Activated CD4-positive, CD25-positive, alpha-beta regulatory T cell treated with anti-CD3 and anti-CD28 coated beads, Interleukin-2, amount 50 U/mL, for 24 hours (primary cell): ENCODE measurements at regions not wholly inside any gene's neighbourhood (a gene's known extent, or its start where the extent isn't known, plus 50 kb on each side); places are given as distances from the start of the nearest gene placed in this dataset.
"Not testable (repeated sequence)": the region's sequence is repeated elsewhere in the genome, so short reads cannot be mapped to it uniquely, and the experiment has no call there.

Experiments
- ATAC-seq, 2 donors: fragments of 150-1000 bp; cut with Tn5 transposase; one replicate each; pipeline ENCODE4 v1.10.0; 2021; ENCODE audit warnings: mild to moderate bottlenecking in 1 of 2, moderate library complexity in 1 of 2

DNA sequence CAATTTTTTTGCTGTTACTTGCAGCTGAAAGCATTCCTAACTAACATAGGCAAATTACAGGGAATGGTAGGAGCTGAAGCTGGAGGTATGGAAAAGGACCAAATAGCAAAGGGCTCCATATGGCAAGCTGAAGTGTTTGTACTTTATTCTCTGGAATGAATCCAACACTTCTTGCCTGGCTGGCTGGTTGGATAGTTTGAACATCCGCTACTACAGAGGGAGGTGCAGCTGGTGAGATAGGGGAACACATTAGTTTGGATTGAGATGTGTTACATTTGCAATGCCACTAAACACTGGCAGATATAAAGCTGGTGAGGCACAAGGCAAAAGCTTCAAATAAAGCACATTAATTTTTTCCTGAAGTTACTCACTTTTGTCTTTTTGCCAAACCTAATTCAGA is 291.5 kb downstream of the SP3 start:
- ATAC-seq = no peak

DNA sequence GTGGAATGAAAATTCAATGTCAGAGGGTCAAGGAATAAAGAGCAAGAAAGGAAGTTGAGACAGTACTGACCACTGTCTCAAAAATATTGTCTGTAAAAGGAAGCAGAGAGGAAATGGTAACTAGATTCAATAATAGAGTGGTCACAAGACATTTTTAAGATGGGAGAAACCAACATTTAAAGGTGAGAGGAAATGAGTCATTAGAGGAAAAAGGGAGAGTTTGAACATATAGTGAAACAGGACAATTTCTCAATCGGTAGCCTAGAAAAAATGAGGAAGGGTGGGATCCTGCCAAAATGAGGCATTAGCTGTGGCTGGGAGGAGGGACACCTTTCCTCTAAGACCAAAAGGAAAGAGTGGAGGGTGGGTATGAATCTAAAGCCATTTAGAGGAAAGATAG is 288.5 kb downstream of the SP3 start:
- ATAC-seq = no peak

DNA sequence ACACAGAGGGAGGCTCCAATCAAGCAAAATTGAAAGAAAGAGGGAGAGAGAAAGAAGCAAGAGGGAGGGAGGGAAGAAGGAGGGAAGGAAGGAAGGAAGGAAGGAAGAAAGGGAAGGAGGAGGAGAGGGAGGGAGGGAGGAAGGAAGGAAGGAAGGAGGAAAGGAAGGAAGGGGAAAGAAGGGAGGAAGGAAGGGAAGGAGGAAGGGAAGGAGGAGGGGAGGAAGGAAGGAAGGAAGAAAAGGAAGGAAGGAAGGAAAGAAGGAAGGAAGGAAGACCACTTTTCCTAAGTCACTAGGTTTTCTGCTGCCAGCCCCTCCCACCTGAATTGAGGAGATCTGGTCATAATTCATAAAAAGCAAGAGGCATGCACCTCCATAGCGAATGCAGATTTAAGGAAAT is 287.0 kb downstream of the SP3 start:
- ATAC-seq = no peak

DNA sequence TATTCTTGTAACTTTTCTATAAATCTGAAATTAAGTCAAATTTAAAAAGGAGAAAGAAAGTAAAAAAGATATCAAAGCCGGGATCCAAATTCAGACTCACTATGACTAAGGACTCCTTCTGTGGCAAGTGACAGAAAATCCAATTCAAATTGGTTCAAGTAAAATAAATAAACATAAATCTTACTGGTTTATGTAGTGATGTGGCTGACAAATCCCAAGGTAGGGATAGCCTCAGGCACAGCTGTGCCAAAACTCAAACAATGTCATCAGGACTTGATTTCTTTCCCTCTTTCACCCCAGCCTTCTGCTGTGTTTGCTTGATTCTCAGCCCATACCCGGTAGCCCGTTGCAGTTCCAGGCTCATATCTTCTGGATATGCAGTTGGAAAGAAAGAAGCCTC is 284.6 kb downstream of the SP3 start:
- no peak for ATAC-seq

DNA sequence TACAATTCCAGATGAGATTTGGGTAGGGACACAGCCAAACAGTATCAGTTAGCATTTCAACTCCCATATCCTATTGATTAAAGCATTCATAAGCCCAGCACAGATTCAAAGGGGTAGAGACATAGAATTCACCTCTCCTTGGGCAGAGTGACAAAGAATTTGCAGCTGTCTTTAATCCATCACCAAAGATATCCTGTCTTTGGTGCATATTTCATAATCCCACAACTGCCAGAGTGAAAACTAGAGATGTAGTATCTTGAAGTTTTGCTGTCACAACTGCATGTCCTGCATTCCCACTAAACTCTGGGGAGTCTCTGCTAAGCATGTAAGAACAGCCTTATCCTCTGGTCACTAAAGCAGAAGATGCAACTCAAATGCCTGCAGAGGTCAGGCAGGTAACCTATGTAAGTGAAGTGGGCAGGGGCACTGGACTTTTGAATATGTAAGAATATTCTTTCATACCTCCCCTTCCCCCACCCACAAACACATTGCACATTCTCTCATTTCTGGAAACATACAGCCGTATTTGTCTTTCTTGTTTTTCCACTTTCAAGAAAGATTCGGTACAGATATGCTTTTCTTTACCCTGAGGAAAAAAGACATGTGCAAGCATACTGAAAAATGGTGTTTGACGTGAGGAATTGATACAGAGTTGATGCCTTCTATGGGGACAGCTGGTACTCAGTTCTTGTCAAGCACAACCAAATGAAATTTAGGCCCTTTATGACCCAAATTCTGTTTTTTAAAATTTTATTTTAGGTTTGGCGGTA is 283.1 kb downstream of the SP3 start:
- no peak for ATAC-seq

DNA sequence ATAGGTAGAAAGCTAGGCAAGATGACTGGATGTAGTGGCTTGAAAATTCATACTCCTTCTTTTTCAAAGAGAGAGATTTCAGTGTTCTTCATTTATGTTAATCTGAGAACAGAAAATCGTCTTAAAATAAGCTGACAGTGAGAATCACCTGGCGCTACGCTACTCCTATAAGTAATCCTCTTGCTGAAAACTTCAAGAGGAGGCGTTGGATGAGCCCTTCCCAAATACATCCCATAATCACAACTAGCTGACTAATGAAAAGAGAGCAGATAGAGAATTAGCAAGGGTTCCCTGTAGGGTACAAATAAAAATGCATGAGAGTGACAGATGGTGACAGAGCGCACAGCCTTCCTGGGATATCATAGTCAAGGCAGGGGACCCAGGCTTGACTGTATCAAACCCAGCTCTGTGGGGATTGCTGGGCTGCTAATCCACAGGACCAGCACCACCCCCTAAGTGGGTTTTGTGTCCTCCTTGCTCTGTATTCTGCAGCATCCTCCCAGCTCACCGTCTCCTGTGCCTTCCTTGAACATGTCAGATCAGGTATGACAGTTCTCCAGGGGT is 280.2 kb downstream of the SP3 start:
- no peak for ATAC-seq

DNA sequence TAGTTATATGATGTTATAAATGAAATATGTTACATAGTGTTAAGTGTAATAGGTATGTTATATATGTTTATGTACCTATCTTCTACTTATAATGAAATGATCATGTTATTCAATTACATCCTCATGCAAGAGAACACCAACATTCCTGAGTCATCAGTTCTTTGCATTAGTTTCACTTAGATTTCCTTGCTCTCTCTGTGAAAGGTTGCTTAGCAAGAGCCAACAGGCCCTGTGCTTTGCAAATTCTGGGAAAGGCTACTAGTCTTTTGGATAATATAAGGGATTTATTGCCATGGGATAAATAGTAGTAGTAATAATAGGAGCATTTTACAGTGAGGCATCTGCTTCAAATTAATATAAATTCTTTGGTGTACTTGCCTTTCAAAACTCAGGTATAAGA is 274.8 kb downstream of the SP3 start:
- ATAC-seq = no peak

DNA sequence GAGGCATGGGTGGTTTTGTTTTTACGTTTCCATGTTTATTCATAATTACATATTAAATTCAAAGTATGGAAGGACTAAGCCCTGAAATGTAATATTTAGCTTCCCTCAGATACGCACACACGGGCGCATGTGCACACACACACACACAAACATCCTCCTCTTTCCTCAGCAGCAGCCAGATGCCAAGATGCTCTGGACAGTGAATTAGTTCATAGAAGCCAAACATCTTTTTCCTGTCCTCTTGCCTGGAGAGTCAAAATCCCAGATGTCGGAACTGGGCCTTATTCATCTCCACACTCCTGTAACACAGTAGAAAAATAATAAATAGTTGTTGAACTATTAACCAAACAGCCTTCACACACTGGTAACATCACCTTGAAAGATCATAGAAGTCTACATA is 273.1 kb downstream of the SP3 start:
- ATAC-seq = no peak

DNA sequence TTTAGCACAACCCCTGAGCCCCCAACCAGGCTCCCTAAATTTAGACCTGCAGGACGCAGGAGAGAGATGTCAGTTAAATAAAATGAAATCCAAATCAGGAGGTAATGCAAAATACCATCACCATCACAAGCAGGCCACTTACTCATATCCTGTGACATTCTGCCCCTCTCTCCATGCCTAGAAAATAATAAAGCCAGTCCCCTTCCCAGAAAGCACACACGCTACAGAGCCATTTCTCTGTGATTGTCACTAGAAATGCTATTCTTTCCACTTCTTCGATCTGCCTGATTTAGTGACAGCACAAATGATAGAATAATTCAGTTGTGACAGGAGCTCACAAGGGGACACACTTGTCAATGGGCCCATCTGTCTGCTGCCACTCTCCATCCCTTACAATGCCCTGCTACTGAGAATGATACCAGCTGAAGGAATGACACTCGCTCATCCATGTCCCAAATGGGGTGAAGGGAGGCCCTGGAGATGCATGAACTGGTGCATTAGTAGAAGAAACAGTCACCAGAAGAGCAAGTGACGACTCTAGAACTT is 272.1 kb downstream of the SP3 start:
- no peak for ATAC-seq

DNA sequence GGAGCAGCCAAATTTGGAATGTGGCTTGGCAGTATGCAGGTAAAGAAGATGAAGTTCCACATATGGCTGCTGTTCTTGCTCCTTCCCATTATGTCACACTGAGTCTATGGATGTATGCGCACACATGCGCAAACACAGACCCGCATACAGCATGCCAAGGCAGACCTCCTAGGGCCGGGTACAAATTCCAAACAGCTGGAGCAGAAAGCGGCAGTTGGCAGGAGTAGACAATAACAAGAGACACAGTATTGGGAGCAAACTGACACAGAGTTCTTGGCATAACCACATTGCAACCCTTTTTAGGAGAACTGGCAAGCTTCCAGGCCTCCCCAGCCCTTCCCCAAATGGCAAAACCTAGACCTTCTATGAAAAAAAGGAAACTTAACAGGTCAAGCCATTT is 268.9 kb downstream of the SP3 start:
- no peak for ATAC-seq

DNA sequence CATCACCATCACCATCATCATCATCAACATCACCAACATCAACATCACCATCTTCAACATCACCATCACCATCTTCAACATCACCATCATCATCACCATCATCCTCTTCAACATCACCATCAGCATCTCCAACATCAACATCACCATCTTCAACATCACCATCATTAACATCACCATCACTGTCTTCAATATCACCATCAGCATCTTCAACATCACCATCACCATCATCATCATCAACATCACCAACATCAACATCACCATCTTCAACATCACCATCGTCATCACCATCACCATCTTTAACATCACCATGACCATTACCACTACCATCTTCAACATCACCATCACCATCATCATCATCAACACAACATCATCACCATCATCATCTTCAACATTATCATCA is 267.2 kb downstream of the SP3 start:
- ATAC-seq = no peak

DNA sequence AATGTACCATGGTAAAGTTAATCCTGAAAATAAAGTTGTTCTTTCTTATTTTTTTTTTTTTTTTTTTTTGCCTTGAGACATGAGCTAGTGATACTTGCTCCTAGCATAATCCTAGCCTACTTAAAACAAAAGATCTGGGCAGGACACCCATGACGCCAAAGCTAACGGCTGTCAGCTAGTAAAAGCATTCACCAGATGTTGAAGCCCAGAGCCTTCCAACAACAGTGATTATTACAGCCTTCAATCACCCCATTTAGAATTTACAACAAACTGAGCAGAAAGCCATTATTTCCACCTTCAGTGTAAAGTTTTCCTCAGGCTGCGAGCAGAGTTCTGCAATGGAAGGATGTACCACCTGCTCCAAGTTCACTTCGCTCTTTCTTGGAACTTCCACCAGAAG is 259.5 kb downstream of the SP3 start:
- no peak for ATAC-seq

DNA sequence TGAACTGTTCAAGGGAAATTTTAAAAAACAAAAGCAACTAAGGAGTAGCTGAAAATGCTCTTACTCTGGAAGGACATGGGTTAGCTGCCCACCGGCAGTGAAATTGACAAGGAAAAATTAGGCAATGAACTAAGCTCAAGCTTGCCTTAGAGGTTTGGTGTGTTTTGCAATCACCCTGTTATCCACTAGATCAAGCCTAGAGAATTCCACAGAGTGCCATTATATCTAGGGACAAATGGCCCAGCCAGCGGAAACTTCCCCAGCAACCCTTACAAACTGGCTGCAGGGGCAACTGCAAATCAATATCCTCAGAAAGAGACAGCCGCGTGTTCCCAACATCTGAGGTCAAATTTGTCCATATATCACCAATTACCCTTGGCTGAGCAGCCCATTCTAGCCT is 258.2 kb downstream of the SP3 start:
- no peak for ATAC-seq

DNA sequence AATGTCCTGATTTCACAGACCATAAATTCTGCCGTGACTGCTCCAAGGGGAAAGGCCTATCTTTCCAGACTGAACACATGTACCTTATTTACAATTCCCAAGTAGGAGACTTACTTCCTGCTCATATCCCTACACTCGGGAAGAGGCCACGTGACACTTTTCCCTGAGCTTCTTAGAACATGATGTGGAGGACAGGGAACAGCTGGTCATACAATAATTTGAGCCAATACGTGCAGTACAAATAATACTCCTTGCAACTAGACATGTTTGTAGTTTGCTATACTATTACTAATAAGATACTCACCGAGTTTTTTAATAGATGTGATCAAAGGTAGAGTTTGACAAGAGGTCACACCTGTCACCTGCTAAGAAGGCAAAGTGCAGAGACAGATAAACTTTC is 256.4 kb downstream of the SP3 start:
- no peak for ATAC-seq

DNA sequence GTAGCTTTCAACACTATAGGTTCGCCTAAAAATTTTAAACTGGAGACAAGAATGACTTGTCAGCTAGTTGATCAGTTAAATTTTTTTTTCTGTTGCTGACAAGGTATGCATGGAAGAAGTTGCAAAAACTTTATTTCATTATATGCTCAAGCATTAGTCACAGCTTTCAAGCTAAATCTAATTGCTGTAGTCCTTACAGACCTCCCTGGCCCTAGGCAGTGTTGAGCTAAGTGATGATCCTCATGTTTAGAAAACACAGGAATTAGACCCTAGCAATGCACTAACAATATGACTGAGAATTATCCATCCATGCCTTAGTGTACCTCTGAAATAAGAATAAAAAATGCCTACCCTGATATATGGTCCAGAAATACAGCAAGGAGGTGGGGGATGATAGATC is 253.4 kb downstream of the SP3 start:
- no peak for ATAC-seq

DNA sequence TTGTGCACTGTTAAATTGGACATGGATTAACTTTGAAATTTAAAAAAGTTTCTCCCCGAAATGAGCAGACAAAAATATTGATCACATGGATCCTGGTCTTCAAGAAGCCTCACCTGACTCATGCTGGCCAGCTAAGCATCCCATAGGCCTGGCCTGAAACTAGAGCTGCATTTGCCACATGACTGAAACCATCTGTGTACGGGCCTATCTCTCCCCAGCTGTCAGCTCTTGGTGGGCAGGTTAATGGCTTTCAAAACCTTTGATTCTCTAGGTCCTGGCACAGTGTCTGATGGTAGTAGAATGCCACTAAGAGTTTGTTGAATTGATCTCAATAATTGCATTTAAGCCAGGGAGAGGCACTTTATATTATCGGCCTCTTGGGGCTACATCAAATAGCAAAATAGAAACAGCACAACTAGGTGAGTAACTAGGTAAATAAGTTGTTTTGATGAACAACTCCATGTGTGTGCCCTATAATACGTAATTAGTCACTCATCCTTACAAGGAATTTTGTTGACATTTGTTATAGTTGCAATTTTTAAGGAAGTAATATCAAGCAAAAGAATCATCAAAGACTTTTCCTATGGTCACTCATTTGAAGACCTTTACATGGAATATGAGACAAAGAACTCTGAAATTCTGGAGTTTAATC is 251.1 kb downstream of the SP3 start:
- no peak for ATAC-seq

DNA sequence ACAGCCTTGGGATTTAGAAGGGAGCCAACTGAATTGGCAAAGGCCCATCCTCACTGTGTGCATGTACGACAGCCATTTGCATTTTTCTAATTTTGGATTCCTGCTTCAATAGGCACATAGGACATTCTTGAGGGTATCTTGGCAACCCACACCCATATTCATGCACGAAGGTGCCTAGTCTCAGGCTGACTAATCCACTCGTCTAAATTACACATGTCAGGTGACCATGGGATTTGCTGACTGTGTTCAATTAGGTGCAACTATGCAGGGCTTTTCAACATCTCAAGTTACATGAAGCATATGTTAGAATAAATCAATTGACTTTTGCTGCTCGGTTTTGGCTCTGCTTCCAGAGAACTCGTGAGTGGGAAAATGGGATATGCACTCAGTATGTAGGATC is 249.7 kb downstream of the SP3 start:
- ATAC-seq = no peak

DNA sequence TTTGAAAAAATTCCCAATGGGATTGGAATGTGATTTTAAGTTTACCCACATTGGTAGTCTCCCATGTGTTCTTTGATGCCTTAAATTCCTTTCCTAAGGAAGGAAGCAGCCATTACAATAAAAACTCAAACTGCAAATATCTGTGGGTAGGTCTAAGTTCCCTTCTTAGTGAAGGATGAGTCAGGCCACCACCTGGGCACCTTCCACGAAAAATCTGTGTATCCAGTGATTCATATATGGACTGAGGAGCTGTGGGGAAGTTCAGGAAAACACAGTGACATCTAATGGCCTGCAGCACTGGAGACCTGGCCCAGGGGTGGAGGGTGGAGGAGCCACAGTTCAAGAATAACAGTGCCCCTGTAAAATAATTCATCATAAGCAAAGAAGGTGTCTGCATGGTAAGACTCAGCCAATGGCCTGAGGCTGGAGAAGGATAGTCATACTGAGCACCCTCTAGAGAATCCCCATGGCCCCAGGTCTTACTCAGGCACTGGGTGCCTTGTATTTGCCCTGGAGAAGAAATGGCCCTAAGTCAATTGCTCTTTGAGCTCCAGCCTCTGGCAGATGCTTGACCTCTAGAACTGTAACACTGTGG is 248.6 kb downstream of the SP3 start:
- ATAC-seq = no peak

DNA sequence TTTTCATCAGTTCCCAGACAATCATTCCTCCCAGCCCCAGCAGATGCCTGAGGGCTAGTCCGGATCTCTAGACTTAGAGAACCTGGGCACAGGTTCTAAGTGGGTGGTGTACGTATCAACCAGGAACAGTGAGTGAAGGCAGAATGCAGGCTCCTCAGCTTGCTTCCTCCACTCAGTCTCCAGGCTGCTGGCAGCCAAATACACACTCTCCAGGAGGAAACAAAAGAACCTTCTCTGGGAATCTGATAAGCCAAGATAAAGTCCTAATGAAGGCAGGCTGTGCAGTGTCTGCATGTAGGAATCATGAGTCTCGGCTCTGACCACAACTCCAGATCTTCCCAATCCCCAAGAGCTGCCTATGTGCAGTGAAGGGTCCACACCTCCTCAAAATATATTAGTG is 245.7 kb downstream of the SP3 start:
- no peak for ATAC-seq

DNA sequence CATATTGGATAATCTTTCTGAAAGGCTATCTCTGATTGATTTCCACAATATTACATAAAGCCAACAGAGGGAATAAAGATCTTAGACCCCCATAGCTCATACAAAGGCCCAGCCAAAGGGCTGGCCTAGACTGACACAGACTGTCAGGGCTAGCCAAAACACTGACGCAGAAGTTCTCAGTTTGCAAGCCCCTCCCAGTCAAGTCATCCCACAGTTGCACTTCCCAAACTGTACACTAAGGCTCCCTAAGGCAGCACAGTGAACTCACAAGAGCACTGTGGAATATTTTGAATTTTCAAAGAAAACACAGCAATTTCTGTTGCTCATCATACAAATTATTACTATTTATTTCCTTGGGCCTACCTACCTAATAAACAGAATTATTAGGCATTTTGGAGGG is 244.9 kb downstream of the SP3 start:
- ATAC-seq = no peak

DNA sequence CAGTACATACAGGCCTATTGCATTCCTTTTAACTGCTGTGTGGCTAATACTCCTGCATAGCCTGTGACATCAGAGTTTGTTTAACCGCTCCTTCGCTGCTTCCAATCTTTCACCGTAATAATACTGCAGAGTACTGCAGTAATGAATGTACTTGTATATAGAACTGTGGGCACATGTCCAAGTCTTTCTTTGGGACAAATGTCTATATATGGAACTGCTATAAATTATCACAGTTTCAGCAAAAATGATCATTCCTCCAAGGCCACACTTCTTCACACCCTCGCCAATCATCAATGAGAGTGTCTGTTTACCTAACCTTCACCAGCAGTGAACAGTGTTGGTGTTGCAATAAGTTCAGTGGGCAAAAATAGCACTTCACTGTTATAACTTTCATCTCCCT is 230.4 kb downstream of the SP3 start:
- no peak for ATAC-seq

DNA sequence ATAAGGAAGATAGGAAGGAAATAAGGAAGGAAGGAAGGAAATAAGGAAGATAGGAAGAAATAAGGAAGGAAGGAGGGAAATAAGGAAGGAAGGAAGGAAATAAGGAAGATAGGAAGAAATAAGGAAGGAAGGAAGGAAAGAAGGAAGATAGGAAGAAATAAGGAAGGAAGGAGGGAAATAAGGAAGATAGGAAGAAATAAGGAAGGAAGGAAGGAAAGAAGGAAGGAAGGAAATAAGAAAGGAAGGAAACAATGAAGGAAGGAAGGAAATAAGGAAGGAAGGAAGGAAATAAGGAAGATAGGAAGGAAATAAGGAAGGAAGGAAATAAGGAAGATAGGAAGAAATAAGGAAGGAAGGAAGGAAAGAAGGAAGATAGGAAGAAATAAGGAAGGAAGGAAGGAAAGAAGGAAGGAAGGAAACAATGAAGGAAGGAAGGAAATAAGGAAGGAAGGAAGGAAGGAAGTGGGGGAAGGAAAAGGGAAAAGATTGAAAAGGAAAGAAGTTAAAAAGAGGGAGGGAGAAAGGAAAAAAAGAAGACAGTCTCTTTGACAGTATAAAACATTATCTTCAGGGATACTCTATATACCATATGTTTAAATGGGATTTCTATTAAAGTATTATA is 227.1 kb downstream of the SP3 start:
- not testable (repeated sequence) for ATAC-seq

DNA sequence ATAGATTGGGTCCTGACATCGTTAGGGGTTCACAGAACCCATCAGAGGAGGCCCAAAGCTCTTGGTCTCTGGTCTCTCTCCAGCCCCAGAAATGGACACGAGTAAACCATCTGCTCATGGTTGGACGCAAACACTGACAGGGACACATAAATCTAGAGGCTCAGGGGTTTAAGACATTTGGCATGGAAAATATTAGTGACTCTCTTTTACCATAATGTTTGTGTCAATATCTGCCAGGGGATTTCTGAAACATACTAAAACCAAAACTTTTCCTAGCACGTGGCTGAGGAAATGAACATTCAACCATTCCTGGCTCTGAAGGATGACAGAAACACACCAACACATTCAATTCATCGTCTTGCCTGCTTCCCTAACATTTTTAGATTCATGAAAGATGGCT is 226.2 kb downstream of the SP3 start:
- no peak for ATAC-seq
